Epithelial cell of esophagus (primary cell): ENCODE measurements at regions not wholly inside any gene's neighbourhood (a gene's known extent, or its start where the extent isn't known, plus 50 kb on each side); places are given as distances from the start of the nearest gene placed in this dataset.
A peak's percentile ranks its signal among the peaks of the same experiment; 100 is the strongest.

ENCODE experiments used
- DNase-seq: peaks from one replicate; pipeline ENCODE4 v3.0.0; 2010; ENCODE audit warnings: low read depth
- H3K4me3 ChIP-seq: 2 replicates; pipeline ENCODE4 v1.5.1; 2011; ENCODE audit warnings: mild to moderate bottlenecking, low read length, control low read depth
- TF ChIP-seq, protein P1 (sequence below): IDR thresholded peaks from 2 replicates; pipeline ENCODE4 v1.5.1; 2011; ENCODE audit warnings: low read depth, mild to moderate bottlenecking, low read length, control low read depth, inconsistent platforms; ENCODE audit not compliant: insufficient read depth; ENCODE audit errors: missing control alignments

DNA sequence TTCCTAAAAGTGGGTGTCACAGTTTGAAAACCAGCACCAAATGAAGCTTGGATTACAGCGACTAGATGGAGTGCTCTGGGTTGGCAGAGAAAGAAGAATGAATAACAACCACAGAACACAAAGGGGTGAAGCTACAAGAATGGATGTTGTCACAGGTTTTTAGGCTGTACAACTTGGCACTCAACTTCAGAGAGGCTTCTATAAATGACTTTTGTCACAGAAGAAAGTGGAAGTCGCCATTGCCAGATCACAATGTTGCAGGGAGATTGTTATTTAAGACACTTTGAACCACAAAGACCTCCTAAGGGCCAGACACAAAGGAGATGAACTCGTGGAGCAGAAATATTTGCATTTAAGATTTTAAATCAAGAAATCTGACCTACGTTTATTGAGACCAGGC, 354.2 kb downstream of the CDH7 start:
- TF ChIP-seq, protein P1, sequence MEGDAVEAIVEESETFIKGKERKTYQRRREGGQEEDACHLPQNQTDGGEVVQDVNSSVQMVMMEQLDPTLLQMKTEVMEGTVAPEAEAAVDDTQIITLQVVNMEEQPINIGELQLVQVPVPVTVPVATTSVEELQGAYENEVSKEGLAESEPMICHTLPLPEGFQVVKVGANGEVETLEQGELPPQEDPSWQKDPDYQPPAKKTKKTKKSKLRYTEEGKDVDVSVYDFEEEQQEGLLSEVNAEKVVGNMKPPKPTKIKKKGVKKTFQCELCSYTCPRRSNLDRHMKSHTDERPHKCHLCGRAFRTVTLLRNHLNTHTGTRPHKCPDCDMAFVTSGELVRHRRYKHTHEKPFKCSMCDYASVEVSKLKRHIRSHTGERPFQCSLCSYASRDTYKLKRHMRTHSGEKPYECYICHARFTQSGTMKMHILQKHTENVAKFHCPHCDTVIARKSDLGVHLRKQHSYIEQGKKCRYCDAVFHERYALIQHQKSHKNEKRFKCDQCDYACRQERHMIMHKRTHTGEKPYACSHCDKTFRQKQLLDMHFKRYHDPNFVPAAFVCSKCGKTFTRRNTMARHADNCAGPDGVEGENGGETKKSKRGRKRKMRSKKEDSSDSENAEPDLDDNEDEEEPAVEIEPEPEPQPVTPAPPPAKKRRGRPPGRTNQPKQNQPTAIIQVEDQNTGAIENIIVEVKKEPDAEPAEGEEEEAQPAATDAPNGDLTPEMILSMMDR: no peak
- DNase-seq: no peak
- no peak overlapping the region for H3K4me3 ChIP-seq

DNA sequence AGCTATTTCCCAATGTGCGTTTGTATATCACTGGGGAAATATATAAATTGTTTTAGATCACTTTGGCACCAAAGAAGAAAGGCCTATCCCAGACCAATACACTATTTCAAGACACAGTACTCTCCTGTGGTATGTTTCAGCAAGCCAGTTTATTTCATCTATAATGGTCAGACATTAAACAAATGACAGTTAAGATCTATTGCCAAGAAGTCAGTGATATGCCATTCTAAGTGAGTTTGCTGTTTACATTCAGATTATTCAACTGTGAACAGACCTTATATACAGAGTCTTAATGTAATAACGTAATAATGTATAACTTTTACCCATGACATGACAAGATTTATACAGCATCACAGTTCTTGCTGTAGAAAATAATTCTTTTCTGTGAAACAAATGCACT, 352.7 kb downstream of the CDH7 start:
- DNase-seq: no peak
- no peak overlapping the region for H3K4me3 ChIP-seq
- TF ChIP-seq, protein P1: no peak

GRCh38 chr18:66083078-66083477, 332.3 kb downstream of the CDH7 start:
- H3K4me3 ChIP-seq: no peak overlapping the region
- DNase-seq: no peak
- TF ChIP-seq, protein P1: no peak

GRCh38 chr18:66078925-66079800, 328.4 kb downstream of the CDH7 start:
- DNase-seq: no peak
- TF ChIP-seq, protein P1: no peak
- H3K4me3 ChIP-seq: no peak overlapping the region

DNA sequence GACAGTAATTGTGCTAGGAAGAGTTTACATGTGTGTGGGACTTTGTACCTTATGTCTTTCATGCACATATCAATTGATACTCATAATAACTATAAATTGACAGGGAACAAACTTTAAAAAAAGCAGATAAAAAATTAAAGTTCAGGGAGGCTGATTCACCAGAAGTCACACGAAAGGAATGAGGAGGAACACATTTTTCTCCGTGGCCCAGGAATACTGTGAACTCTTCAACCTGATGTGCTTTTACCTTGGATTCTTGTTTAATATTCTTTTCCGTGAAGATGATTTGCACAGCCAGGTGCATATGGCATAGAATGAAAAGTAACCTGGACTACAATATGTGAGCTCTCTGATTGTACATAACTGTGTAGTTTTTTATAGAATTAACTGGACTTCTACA, 326.3 kb downstream of the CDH7 start:
- peak; percentile 3 for DNase-seq
- H3K4me3 ChIP-seq: no peak overlapping the region
- TF ChIP-seq, protein P1: no peak

GRCh38 chr18:66066191-66066590, 315.4 kb downstream of the CDH7 start:
- DNase-seq: no peak
- TF ChIP-seq, protein P1: no peak

DNA sequence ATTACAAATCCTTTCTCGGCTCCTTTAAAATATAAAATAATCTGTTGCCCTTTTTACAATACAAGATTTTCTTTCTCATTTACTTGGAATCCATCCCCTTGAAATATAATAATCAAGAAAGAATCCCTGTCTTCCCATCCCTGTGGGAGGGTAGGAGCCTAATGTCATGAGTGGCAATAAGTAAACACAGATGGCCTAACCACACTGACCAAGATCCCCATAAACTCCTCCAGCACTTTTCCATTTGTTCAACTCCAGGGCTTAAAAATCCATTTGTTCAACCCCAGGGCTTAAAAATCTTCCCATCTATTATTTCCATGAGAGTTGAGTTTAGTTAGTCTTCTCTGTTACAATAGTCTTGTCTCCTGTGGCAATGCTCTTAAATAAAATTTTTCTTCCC, 297.6 kb downstream of the CDH7 start:
- no peak for DNase-seq

More at GRCh38 chr18:66066191-66066590, 315.4 kb downstream of the CDH7 start:
- no peak overlapping the region for H3K4me3 ChIP-seq

More for the DNA sequence above, 297.6 kb downstream of the CDH7 start:
- TF ChIP-seq, protein P1: no peak
- H3K4me3 ChIP-seq: no peak overlapping the region
